BLaER1 treated with 17β-estradiol and CSF1 and Interleukin-3, amounts not matched to agents 10 nM and 100 nM (cell line): ENCODE measurements at regions not wholly inside any gene's neighbourhood (a gene's known extent, or its start where the extent isn't known, plus 50 kb on each side); places are given as distances from the start of the nearest gene placed in this dataset.

Source experiments
- H3K27ac ChIP-seq, 11 experiments: shearing (Covaris generic); formaldehyde crosslinking; 2 replicates each; pipeline ENCODE4 v1.8.1; 2022
- H3K27me3 ChIP-seq, 11 experiments: shearing (Covaris generic); formaldehyde crosslinking; 2 replicates each; pipeline ENCODE4 v1.8.1; 2022
- H3K36me3 ChIP-seq, 11 experiments: shearing (Covaris generic); formaldehyde crosslinking; 2 replicates each; pipeline ENCODE4 v1.8.1; 2022
- H3K4me1 ChIP-seq, 10 experiments: shearing (Covaris generic); formaldehyde crosslinking; 2 replicates each; pipeline ENCODE4 v1.8.1; 2022
- H3K4me2 ChIP-seq, 11 experiments: shearing (Covaris generic); formaldehyde crosslinking; 2 replicates each; pipeline ENCODE4 v1.8.1; 2022
- H3K4me3 ChIP-seq, 10 experiments: shearing (Covaris generic); formaldehyde crosslinking; 2 replicates each; pipeline ENCODE4 v1.8.1; 2022
- H3K9ac ChIP-seq, 11 experiments: shearing (Covaris generic); formaldehyde crosslinking; 2 replicates each; pipeline ENCODE4 v1.8.1; 2022
- H3K9me3 ChIP-seq, 11 experiments: shearing (Covaris generic); formaldehyde crosslinking; replicated peaks in 1 of 11; 2 replicates each; pipeline ENCODE4 v1.8.1; 2022
- H4K20me1 ChIP-seq, 11 experiments: shearing (Covaris generic); formaldehyde crosslinking; 2 replicates each; pipeline ENCODE4 v1.8.1; 2022
- Cebpa-rat ChIP-seq, 11 experiments: shearing (Covaris generic); IDR thresholded peaks; 2 replicates each; pipeline ENCODE4 v1.8.1; 2022

- Histone ChIP-seq H3K27ac (no peak overlapping the region), H3K4me3 (no peak overlapping the region), H3K36me3 (no peaks in the 10 kb centered on the region), H3K4me1 (no peaks in the 10 kb centered on the region), H3K27me3 (no peaks in the 10 kb centered on the region), H4K20me1 (no peaks in the 10 kb centered on the region), H3K9me3 (peaks cover 10 to 18% (median 14%) of the 10 kb centered on the region in 11 experiments), H3K9ac (no peak overlapping the region), H3K4me2 (no peak overlapping the region)
- TF ChIP-seq Cebpa-rat (IDR thresholded peaks at IDR 0.05), result no peak
Measured at GRCh38 chr4:63396269-63396668, 1013.0 kb downstream of the TECRL start.

GRCh38 chr4:63393544-63393943 lies 1015.7 kb downstream of the TECRL start:
- H3K27me3 ChIP-seq, result no peaks in the 10 kb centered on the region
- no peak overlapping the region for H3K4me3 ChIP-seq
- H3K9ac ChIP-seq, result no peak overlapping the region
- no peak overlapping the region for H3K27ac ChIP-seq
- no peaks in the 10 kb centered on the region for H4K20me1 ChIP-seq
- no peak for TF ChIP-seq Cebpa-rat (IDR thresholded peaks at IDR 0.05)
- no peaks in the 10 kb centered on the region for H3K4me1 ChIP-seq
- H3K4me2 ChIP-seq, result no peak overlapping the region
- no peaks in the 10 kb centered on the region for H3K36me3 ChIP-seq
- peaks cover 10 to 18% (median 14%) of the 10 kb centered on the region in 11 experiments for H3K9me3 ChIP-seq

DNA sequence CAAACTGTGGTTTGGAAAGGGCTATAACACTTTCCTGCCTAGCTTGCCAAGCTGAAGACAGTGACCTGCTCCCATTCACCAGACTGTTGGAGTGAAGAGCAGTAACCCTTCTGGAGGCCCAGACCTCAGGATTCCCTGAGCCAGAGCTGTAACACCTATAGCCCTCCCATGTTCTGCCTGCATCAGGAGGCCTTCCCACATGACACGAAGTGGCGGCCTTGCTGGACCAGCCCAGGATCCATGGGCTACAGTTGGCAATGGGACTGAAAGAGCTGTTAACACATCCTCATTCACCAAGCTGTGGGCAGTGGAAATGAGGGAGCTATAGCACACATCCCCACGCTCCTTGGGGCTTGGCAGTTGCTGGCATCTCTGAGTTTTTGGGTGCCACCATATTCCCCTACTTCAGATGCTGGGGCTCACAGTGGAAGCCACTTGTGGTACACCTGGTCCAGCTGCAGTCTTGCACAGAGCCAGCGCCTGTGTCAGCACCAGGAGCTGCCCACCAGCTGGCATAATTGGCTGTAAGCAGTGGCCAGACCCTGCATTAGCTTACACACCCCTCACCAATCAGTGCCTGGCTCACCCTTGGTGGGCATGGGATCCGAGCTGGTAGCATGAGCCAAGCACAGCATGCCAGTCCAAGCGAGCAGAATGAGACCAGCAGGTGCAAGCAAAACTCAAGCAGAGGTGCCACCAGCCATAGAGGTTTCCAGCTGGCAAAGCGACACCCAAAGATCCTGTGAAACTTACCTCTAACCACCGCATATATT lies 1029.3 kb downstream of the TECRL start:
- no peak overlapping the region for H3K9ac ChIP-seq
- no peaks in the 10 kb centered on the region for H4K20me1 ChIP-seq
- no peaks in the 10 kb centered on the region for H3K4me1 ChIP-seq
- no peak overlapping the region for H3K4me2 ChIP-seq
- H3K27me3 ChIP-seq, result no peaks in the 10 kb centered on the region
- H3K27ac ChIP-seq, result no peak overlapping the region
- H3K36me3 ChIP-seq, result no peaks in the 10 kb centered on the region
- no peak for TF ChIP-seq Cebpa-rat (IDR thresholded peaks at IDR 0.05)
- H3K4me3 ChIP-seq, result no peak overlapping the region
- H3K9me3 ChIP-seq, result no peaks in the 10 kb centered on the region; a peak in 1 of 22 replicates

DNA sequence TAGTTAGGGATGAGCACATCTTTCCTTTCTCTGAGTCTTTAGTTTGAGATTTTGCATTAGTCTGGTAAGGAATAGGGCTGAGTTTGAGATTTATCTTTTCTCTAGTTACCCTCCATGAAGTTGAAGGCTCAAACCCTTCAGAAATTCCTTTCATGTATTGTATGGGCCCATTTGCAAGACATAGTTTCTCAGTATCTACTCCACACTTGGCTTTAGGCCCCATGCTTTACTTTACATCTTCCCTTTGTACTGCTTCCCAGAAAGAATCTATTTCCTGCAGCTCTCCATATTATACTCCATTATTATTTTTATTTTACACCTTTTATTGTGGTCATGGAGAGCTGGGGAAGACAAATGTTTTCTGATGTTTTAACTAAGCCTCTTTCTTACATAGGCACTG lies 1038.2 kb downstream of the TECRL start:
- Histone ChIP-seq H3K4me2 (no peak overlapping the region), H3K27ac (no peak overlapping the region), H3K4me1 (no peaks in the 10 kb centered on the region), H4K20me1 (no peaks in the 10 kb centered on the region), H3K9ac (no peak overlapping the region), H3K9me3 (no peaks in the 10 kb centered on the region), H3K36me3 (no peaks in the 10 kb centered on the region), H3K4me3 (no peak overlapping the region), H3K27me3 (no peaks in the 10 kb centered on the region)
- TF ChIP-seq Cebpa-rat (IDR thresholded peaks at IDR 0.05), result no peak

DNA sequence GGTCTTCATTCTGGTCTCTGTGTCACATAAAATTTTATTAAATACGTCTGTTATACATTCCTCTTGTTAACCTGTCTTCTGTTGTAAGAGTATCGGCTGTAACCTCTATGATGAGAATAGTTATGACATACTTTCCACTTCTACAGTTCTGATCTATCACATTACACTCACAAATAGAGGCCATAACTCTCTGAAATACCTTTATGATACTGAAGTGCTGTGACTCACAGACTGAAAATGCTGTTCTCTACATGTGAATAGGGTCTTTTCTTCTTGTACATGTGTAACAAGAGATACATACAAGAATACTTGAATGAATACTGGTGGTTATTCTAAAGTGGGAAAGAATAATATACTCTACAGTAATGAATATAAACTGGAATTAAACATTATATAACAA lies 1047.6 kb downstream of the TECRL start:
- Histone ChIP-seq H4K20me1 (no peaks in the 10 kb centered on the region), H3K4me1 (no peaks in the 10 kb centered on the region), H3K4me3 (no peak overlapping the region), H3K9ac (no peak overlapping the region), H3K36me3 (no peaks in the 10 kb centered on the region), H3K27ac (no peak overlapping the region), H3K9me3 (no peaks in the 10 kb centered on the region), H3K27me3 (no peaks in the 10 kb centered on the region), H3K4me2 (no peak overlapping the region)
- TF ChIP-seq Cebpa-rat (IDR thresholded peaks at IDR 0.05), result no peak

DNA sequence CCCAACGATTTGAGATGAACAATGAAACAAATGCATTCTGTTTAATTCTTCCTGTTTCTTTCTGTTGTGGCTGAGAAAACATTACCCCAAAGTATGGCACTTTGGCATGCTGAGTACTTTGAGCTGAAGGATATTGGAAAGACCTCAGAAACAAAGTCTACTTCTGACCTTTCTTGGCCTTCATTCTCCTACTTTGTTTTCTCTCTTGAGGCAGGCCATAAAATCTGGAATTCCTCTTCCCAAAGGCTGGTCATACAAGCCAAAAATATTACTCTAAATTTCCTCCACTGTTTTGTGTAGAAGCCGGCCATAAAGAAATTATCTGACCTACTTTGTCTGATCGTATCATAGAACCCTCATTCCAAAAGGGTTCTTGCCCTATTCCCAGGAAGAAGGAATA lies 1048.2 kb downstream of the TECRL start:
- Histone ChIP-seq H3K9ac (no peak overlapping the region), H3K4me2 (no peak overlapping the region), H3K4me1 (no peaks in the 10 kb centered on the region), H4K20me1 (no peaks in the 10 kb centered on the region), H3K4me3 (no peak overlapping the region), H3K27me3 (no peaks in the 10 kb centered on the region), H3K27ac (no peak overlapping the region), H3K9me3 (no peaks in the 10 kb centered on the region), H3K36me3 (no peaks in the 10 kb centered on the region)
- TF ChIP-seq Cebpa-rat (IDR thresholded peaks at IDR 0.05), result no peak

- H3K4me1 ChIP-seq, result no peaks in the 10 kb centered on the region
- no peaks in the 10 kb centered on the region for H3K27me3 ChIP-seq
- no peak overlapping the region for H3K27ac ChIP-seq
- no peak overlapping the region for H3K4me3 ChIP-seq
- no peak overlapping the region for H3K9ac ChIP-seq
- H3K36me3 ChIP-seq, result no peaks in the 10 kb centered on the region
- no peak overlapping the region for H3K4me2 ChIP-seq
- no peak for TF ChIP-seq Cebpa-rat (IDR thresholded peaks at IDR 0.05)
- H3K9me3 ChIP-seq, result peaks cover 18 to 31% (median 28%) of the 10 kb centered on the region in 11 experiments
- H4K20me1 ChIP-seq, result no peaks in the 10 kb centered on the region
Measured at GRCh38 chr4:63349674-63350025, 1059.6 kb downstream of the TECRL start.

- H3K27ac ChIP-seq, result no peak overlapping the region
- H3K4me2 ChIP-seq, result no peak overlapping the region
- H3K9me3 ChIP-seq, result peaks cover 18 to 31% (median 28%) of the 10 kb centered on the region in 11 experiments
- H3K27me3 ChIP-seq, result no peaks in the 10 kb centered on the region
- no peaks in the 10 kb centered on the region for H3K36me3 ChIP-seq
- no peak overlapping the region for H3K4me3 ChIP-seq
- no peaks in the 10 kb centered on the region for H4K20me1 ChIP-seq
- no peaks in the 10 kb centered on the region for H3K4me1 ChIP-seq
- TF ChIP-seq Cebpa-rat (IDR thresholded peaks at IDR 0.05), result no peak
- H3K9ac ChIP-seq, result no peak overlapping the region
Measured at GRCh38 chr4:63348735-63349673, 1060.2 kb downstream of the TECRL start.

DNA sequence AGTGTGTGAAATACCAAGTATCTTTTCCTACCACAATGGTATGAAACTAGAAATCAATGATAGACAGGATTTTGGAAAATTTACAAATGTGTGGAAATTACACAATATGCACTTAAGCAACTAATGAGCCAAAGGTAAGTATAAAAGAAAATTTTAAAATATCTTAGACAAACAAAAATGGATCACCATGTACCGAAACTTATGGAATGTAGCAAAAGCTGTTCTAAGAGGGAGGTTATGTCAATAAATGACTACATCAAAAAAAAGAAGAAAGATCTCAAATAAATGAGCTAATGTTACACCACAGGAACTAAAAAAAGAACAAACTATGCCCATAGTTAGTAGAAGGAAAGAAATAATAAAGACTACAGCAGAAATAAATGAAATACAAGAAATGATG lies 1084.1 kb downstream of the TECRL start:
- Histone ChIP-seq H3K27ac (no peak overlapping the region), H4K20me1 (no peaks in the 10 kb centered on the region), H3K9me3 (peaks cover 0 to 14% (median 3%) of the 10 kb centered on the region in 11 experiments; a peak in 7 of 22 replicates), H3K27me3 (no peaks in the 10 kb centered on the region), H3K9ac (no peak overlapping the region), H3K36me3 (no peaks in the 10 kb centered on the region), H3K4me2 (no peak overlapping the region), H3K4me1 (no peaks in the 10 kb centered on the region), H3K4me3 (no peak overlapping the region)
- TF ChIP-seq Cebpa-rat (IDR thresholded peaks at IDR 0.05), result no peak
